Tibial nerve (tissue), 3 donors: ENCODE measurements at regions not wholly inside any gene's neighbourhood (a gene's known extent, or its start where the extent isn't known, plus 50 kb on each side); places are given as distances from the start of the nearest gene placed in this dataset.

Source experiments
- CTCF ChIP-seq, 5 experiments: fragments of 200-600 bp in 3 of 5; fragments of 450-650 bp in 2 of 5; sonication (generic) in 3 of 5; IDR thresholded peaks; one replicate each; pipeline ENCODE4 v1.5.1; 2016 to 2019; ENCODE audit warnings: antibody characterized with exemption in 5 of 5, mild to moderate bottlenecking in 3 of 5, moderate library complexity in 2 of 5
- POLR2A ChIP-seq, 2 donors: fragments of 450-650 bp; IDR thresholded peaks; one replicate each; pipeline ENCODE4 v1.6.1; 2017; ENCODE audit warnings: antibody characterized with exemption in 2 of 2, mild to moderate bottlenecking in 2 of 2, moderate library complexity in 2 of 2

- TF ChIP-seq CTCF (IDR thresholded peaks at IDR 0.05): peak in 3 of 5 experiments; percentile 5 to 62 (median 37)
- TF ChIP-seq POLR2A (IDR thresholded peaks at IDR 0.05): no peak
Measured at GRCh38 chrX:69060631-69061408, 104.4 kb downstream of the PJA1 start.
